Cardiac septum (tissue), 1 donor: ENCODE measurements at regions not wholly inside any gene's neighbourhood (a gene's known extent, or its start where the extent isn't known, plus 50 kb on each side); places are given as distances from the start of the nearest gene placed in this dataset.

ENCODE experiments used
- DNase-seq: peaks from one replicate; pipeline ENCODE4 v3.0.0-alpha.2; 2020; ENCODE audit warnings: low spot score
- intact Hi-C: fragments of 100-400 bp; cut with DNase I; formaldehyde crosslinking; loops from one replicate; pipeline ENCODE4 v1.14.0; 2022
- donor health status: DM: no; HTN: no; CAD: no.

GRCh38 chr11:116135891-116136290, 631.7 kb upstream of the CADM1 start:
- intact Hi-C loops, result no loop called here
- DNase-seq, result no peak

- intact Hi-C loops, result no loop called here
- DNase-seq, result no peak
These were observed 630.2 kb upstream of the CADM1 start for GRCh38 chr11:116134450-116134849.

- DNase-seq, result no peak
- intact Hi-C loops, result no loop called here
These were observed 628.2 kb upstream of the CADM1 start for GRCh38 chr11:116132273-116132978.

- DNase-seq, result no peak
- intact Hi-C loops, result no loop called here
These were observed 625.9 kb upstream of the CADM1 start for GRCh38 chr11:116130122-116130521.

- DNase-seq, result no peak
- intact Hi-C loops, result no loop called here
These were observed 625.2 kb upstream of the CADM1 start for GRCh38 chr11:116129456-116129855.

- no peak for DNase-seq
- intact Hi-C loops, result no loop called here
These were observed 622.3 kb upstream of the CADM1 start for GRCh38 chr11:116126562-116126961.

- DNase-seq, result no peak
- intact Hi-C loops, result no loop called here
These were observed 620.9 kb upstream of the CADM1 start for GRCh38 chr11:116124922-116125714.

GRCh38 chr11:116123739-116124138, 619.5 kb upstream of the CADM1 start:
- no peak for DNase-seq
- intact Hi-C loops, result no loop called here

GRCh38 chr11:116122697-116123472, 618.7 kb upstream of the CADM1 start:
- intact Hi-C loops, result no loop called here
- DNase-seq, result no peak

GRCh38 chr11:116119158-116119557, 614.9 kb upstream of the CADM1 start:
- intact Hi-C loops, result no loop called here
- no peak for DNase-seq

- DNase-seq, result no peak
- intact Hi-C loops, result no loop called here
These were observed 613.9 kb upstream of the CADM1 start for GRCh38 chr11:116118138-116118470.

GRCh38 chr11:116117331-116118137, 613.3 kb upstream of the CADM1 start:
- intact Hi-C loops, result no loop called here
- no peak for DNase-seq

GRCh38 chr11:116115801-116116200, 611.6 kb upstream of the CADM1 start:
- intact Hi-C loops, result no loop called here
- no peak for DNase-seq

GRCh38 chr11:116114198-116114651, 610.0 kb upstream of the CADM1 start:
- intact Hi-C loops, result no loop called here
- DNase-seq, result no peak

- DNase-seq, result no peak
- intact Hi-C loops, result no loop called here
These were observed 608.1 kb upstream of the CADM1 start for GRCh38 chr11:116112087-116112935.

- no peak for DNase-seq
- intact Hi-C loops, result no loop called here
These were observed 607.3 kb upstream of the CADM1 start for GRCh38 chr11:116111546-116111945.

GRCh38 chr11:116110802-116111201, 606.6 kb upstream of the CADM1 start:
- no peak for DNase-seq
- intact Hi-C loops, result no loop called here

- intact Hi-C loops, result no loop called here
These were observed 606.1 kb upstream of the CADM1 start for GRCh38 chr11:116110356-116110755.

GRCh38 chr11:116109228-116109627, 605.0 kb upstream of the CADM1 start:
- no peak for DNase-seq
- intact Hi-C loops, result no loop called here

More at GRCh38 chr11:116110356-116110755, 606.1 kb upstream of the CADM1 start:
- DNase-seq, result no peak
